HepG2 (cell line): ENCODE measurements at regions not wholly inside any gene's neighbourhood (a gene's known extent, or its start where the extent isn't known, plus 50 kb on each side); places are given as distances from the start of the nearest gene placed in this dataset.

Source experiments
- ATAC-seq: fragments of 200-7000 bp; cut with Tn5 transposase; 3 replicates; pipeline ENCODE4 v1.9.1; 2020; ENCODE audit warnings: mild to moderate bottlenecking, moderate library complexity
- BruUV-seq: library from RNA; stranded (reverse); fragments of 400-500 nt; replicated peaks from 2 replicates; lab custom pipeline; 2021; lab: Mats Ljungman, UMichigan
- CTCF ChIA-PET: fragments of 300-600 bp; formaldehyde crosslinking; extraction: SDS; loops from one replicate; lab custom pipeline; 2021; ENCODE audit warnings: low total read pairs, inconsistent platforms, low intra/inter-chr PET ratio; lab: Yijun Ruan, JAX
- POLR2A ChIA-PET: fragments of 350-600 bp; sonication (Branson Sonifier 250); formaldehyde crosslinking; loops from one replicate; lab custom pipeline; 2020; ENCODE audit warnings: antibody characterized with exemption, inconsistent platforms; lab: Yijun Ruan, JAX
- DNase-seq: peaks from one replicate; pipeline ENCODE4 v3.0.0-alpha.2; 2015; ENCODE audit warnings: low spot score
- FAIRE-seq: peaks from 3 replicates; lab custom pipeline; 2011; peaks lifted over from hg19 to GRCh38; lab: Jason Lieb, UNC
- H2AFZ ChIP-seq: one replicate; pipeline ENCODE4 v1.6.1; 2011; ENCODE audit warnings: low read length, inconsistent platforms
- H3K27ac ChIP-seq: fragments of 300-600 bp; 3 replicates; pipeline ENCODE4 v1.8.0; 2011; ENCODE audit warnings: mixed run types, mild to moderate bottlenecking, mixed read lengths, low read length, inconsistent platforms; ENCODE audit not compliant: insufficient read depth; ENCODE audit errors: extremely low read length
- H3K27me3 ChIP-seq, 2 experiments: fragments of 200-600 bp in 1 of 2; 2 replicates in 1 of 2; 3 replicates in 1 of 2; pipeline versions ENCODE4 v1.6.0 to v1.8.0; 2011; ENCODE audit warnings: low read length in 2 of 2, mild to moderate bottlenecking in 2 of 2, moderate library complexity in 2 of 2, inconsistent platforms in 1 of 2; ENCODE audit not compliant: insufficient read depth in 2 of 2, control insufficient read depth in 1 of 2
- H3K36me3 ChIP-seq, 2 experiments: fragments of 200-600 bp in 1 of 2; replicated peaks in 1 of 2; 2 replicates in 1 of 2; 3 replicates in 1 of 2; pipeline versions ENCODE4 v1.5.1 to v1.8.0; 2011; ENCODE audit warnings: low read length in 2 of 2, inconsistent platforms in 1 of 2; ENCODE audit not compliant: insufficient read depth in 2 of 2, control insufficient read depth in 1 of 2
- H3K4me1 ChIP-seq: 2 replicates; pipeline ENCODE4 v1.5.1; 2012; ENCODE audit warnings: low read length, inconsistent platforms; ENCODE audit not compliant: insufficient read depth
- H3K4me2 ChIP-seq: 2 replicates; pipeline ENCODE4 v1.6.0; 2011; ENCODE audit warnings: low read depth, low read length, inconsistent platforms
- H3K4me3 ChIP-seq, 3 experiments: fragments of 200-600 bp in 1 of 3; sonication (generic), shearing (Covaris generic) in 1 of 3; replicated peaks in 1 of 3; 2 replicates each; pipeline ENCODE4 v1.5.1; 2011 to 2016; ENCODE audit warnings: low read length in 3 of 3, inconsistent platforms in 2 of 3, low read depth in 2 of 3, mild to moderate bottlenecking in 2 of 3, control low read depth in 1 of 3, mixed read lengths in 1 of 3; ENCODE audit not compliant: insufficient read depth in 1 of 3
- H3K79me2 ChIP-seq: one replicate; pipeline ENCODE4 v1.6.1; 2011; ENCODE audit warnings: low read length, inconsistent platforms; ENCODE audit not compliant: insufficient read depth
- H3K9ac ChIP-seq: 2 replicates; pipeline ENCODE4 v1.6.0; 2011; ENCODE audit warnings: mild to moderate bottlenecking, low read depth, low read length, inconsistent platforms; ENCODE audit not compliant: insufficient read depth
- H3K9me3 ChIP-seq: 2 replicates; pipeline ENCODE4 v1.5.1; 2012; ENCODE audit warnings: mild to moderate bottlenecking, low read length
- H4K20me1 ChIP-seq: 2 replicates; pipeline ENCODE4 v1.6.0; 2011; ENCODE audit warnings: inconsistent platforms, mild to moderate bottlenecking, low read length, moderate library complexity; ENCODE audit not compliant: insufficient read depth
- CCAR2 ChIP-seq: fragments of 200-400 bp; formaldehyde crosslinking; optimal IDR thresholded peaks from 2 replicates; pipeline ENCODE3; 2018; ENCODE audit warnings: low read depth, mild to moderate bottlenecking, low read length, moderate library complexity
- E2F5 ChIP-seq: sonication (generic); formaldehyde crosslinking; conservative IDR thresholded peaks from 2 replicates; pipeline ENCODE4 v1.4.0; 2020; ENCODE audit warnings: missing genetic modification reagents
- ESRRA ChIP-seq: sonication (generic); formaldehyde crosslinking; IDR thresholded peaks from 2 replicates; pipeline ENCODE4 v1.5.1; 2020; ENCODE audit warnings: mild to moderate bottlenecking, low read depth, missing genetic modification reagents
- KLF9 ChIP-seq: IDR thresholded peaks from 2 replicates; pipeline ENCODE4 v1.6.1; 2016; ENCODE audit warnings: low read depth
- NFYC ChIP-seq: IDR thresholded peaks from 2 replicates; pipeline ENCODE4 v1.6.1; 2016; ENCODE audit warnings: missing genetic modification reagents, missing compliant biosample characterization
- SNAI1 ChIP-seq: sonication (generic); formaldehyde crosslinking; IDR thresholded peaks from 2 replicates; pipeline ENCODE4 v1.5.0; 2020; ENCODE audit warnings: mild to moderate bottlenecking, missing genetic modification reagents, borderline replicate concordance
- SNAPC4 ChIP-seq: sonication (generic); formaldehyde crosslinking; IDR thresholded peaks from 2 replicates; pipeline ENCODE4 v1.4.0; 2020; ENCODE audit warnings: mild to moderate bottlenecking, missing genetic modification reagents
- TOE1 ChIP-seq: sonication (generic); formaldehyde crosslinking; IDR thresholded peaks from 2 replicates; pipeline ENCODE4 v1.4.0; 2020; ENCODE audit warnings: mild to moderate bottlenecking, missing genetic modification reagents
- ZFP90 ChIP-seq: sonication (generic); formaldehyde crosslinking; IDR thresholded peaks from 2 replicates; pipeline ENCODE4 v1.8.0; 2022; ENCODE audit warnings: missing genetic modification reagents, mild to moderate bottlenecking, inconsistent platforms, borderline replicate concordance
- ZNF18 ChIP-seq: sonication (generic); formaldehyde crosslinking; IDR thresholded peaks from 2 replicates; pipeline ENCODE4 v1.8.0; 2022; ENCODE audit warnings: mild to moderate bottlenecking, missing genetic modification reagents; ENCODE audit not compliant: insufficient replicate concordance
- ZNF30 ChIP-seq: sonication (generic); formaldehyde crosslinking; IDR thresholded peaks from 2 replicates; pipeline ENCODE4 v1.5.0; 2020; ENCODE audit warnings: mild to moderate bottlenecking, missing genetic modification reagents
- ZNF337 ChIP-seq: sonication (generic); formaldehyde crosslinking; IDR thresholded peaks from 2 replicates; pipeline ENCODE4 v1.5.1; 2020; ENCODE audit warnings: missing genetic modification reagents, low read depth, mild to moderate bottlenecking, borderline replicate concordance
- ZNF557 ChIP-seq: sonication (generic); formaldehyde crosslinking; IDR thresholded peaks from 2 replicates; pipeline ENCODE4 v1.4.0; 2020; ENCODE audit warnings: missing genetic modification reagents
- ZNF570 ChIP-seq: sonication (generic); formaldehyde crosslinking; IDR thresholded peaks from 2 replicates; pipeline ENCODE4 v1.4.0; 2020; ENCODE audit warnings: mild to moderate bottlenecking, missing genetic modification reagents, borderline replicate concordance
- ZUFSP ChIP-seq: sonication (generic); formaldehyde crosslinking; IDR thresholded peaks from 2 replicates; pipeline ENCODE4 v1.9.0; 2021; ENCODE audit warnings: missing genetic modification reagents, mild to moderate bottlenecking, borderline replicate concordance
- in situ Hi-C: cut with HindIII; loops from 2 replicates; pipeline ENCODE4 v1.10.0; 2017; ENCODE audit warnings: low pct_unique_long_range_greater_than_20kb; ENCODE audit not compliant: extremely low pct_ligation_motif_present
- intact Hi-C: fragments of 100-400 bp; cut with micrococcal nuclease; formaldehyde crosslinking; loops from one replicate; pipeline ENCODE4 v1.10.0; 2022; ENCODE audit not compliant: unreplicated experiment

GRCh38 chr12:58615047-58615446, 305.3 kb downstream of the LRIG3 start (continued):
- no peak for TF ChIP-seq ZNF337 (CRISPR knock-in tag)
- TF ChIP-seq CCAR2, result no peak
- TF ChIP-seq SNAPC4, result no peak

GRCh38 chr12:58615576-58615975, 304.7 kb downstream of the LRIG3 start:
- ChIA-PET POLR2A (no interaction called here), CTCF (no interaction called here)
- in situ Hi-C loops (no loop called here), intact Hi-C loops (no loop called here)
- no peak for ATAC-seq
- no peak for FAIRE-seq
- DNase-seq, result no peak
- Histone ChIP-seq H4K20me1 (no peaks in the 10 kb centered on the region), H3K79me2 (no peaks in the 10 kb centered on the region), H3K4me1 (no peaks in the 10 kb centered on the region), H3K27ac (no peak overlapping the region), H3K9ac (no peak overlapping the region), H3K27me3 (peaks cover 0 to 1% of the 10 kb centered on the region in 2 experiments; a peak in 1 of 5 replicates), H2AFZ (no peak overlapping the region), H3K4me2 (no peak overlapping the region), H3K9me3 (no peaks in the 10 kb centered on the region), H3K4me3 (no peak overlapping the region), H3K36me3 (no peaks in the 10 kb centered on the region)
- no TSS peak for BruUV-seq
- TF ChIP-seq ZNF30 (CRISPR knock-in tag) (no peak), ZNF557 (CRISPR knock-in tag) (no peak), ZNF570 (CRISPR knock-in tag) (no peak), ESRRA (CRISPR knock-in tag) (no peak), E2F5 (CRISPR knock-in tag) (no peak), ZUFSP (CRISPR knock-in tag) (no peak), ZFP90 (no peak), SNAI1 (CRISPR knock-in tag) (no peak), ZNF18 (no peak), NFYC (CRISPR knock-in tag) (no peak), KLF9 (CRISPR knock-in tag) (no peak), TOE1 (CRISPR knock-in tag) (no peak)
